RWPE2 (cell line): ENCODE measurements at regions not wholly inside any gene's neighbourhood (a gene's known extent, or its start where the extent isn't known, plus 50 kb on each side); places are given as distances from the start of the nearest gene placed in this dataset.

ENCODE experiments used
- ATAC-seq: fragments of 200-7000 bp; cut with Tn5 transposase; 3 replicates; pipeline ENCODE4 v1.9.1; 2021; ENCODE audit warnings: low read depth
- DNase-seq: peaks from one replicate; pipeline ENCODE4 v3.0.0-alpha.2; 2020; ENCODE audit warnings: low spot score
- H3K27ac ChIP-seq: fragments of 450-650 bp; 2 replicates; pipeline ENCODE4 v1.5.1; 2017; ENCODE audit warnings: mild to moderate bottlenecking; ENCODE audit not compliant: poor library complexity, severe bottlenecking
- H3K27me3 ChIP-seq: fragments of 250-450 bp; sonication (Bioruptor Pico); 2 replicates; pipeline ENCODE4 v1.5.1; 2021; ENCODE audit warnings: mild to moderate bottlenecking, moderate library complexity; ENCODE audit not compliant: insufficient read depth, poor library complexity, severe bottlenecking
- H3K36me3 ChIP-seq: fragments of 250-450 bp; sonication (Bioruptor Pico); 2 replicates; pipeline ENCODE4 v1.5.1; 2020; ENCODE audit warnings: low read depth, mild to moderate bottlenecking, moderate library complexity
- H3K4me1 ChIP-seq: fragments of 250-450 bp; sonication (Bioruptor Pico); 2 replicates; pipeline ENCODE4 v1.5.1; 2021; ENCODE audit warnings: mild to moderate bottlenecking, moderate library complexity; ENCODE audit not compliant: insufficient read depth, poor library complexity, severe bottlenecking
- H3K4me3 ChIP-seq: fragments of 250-450 bp; sonication (Bioruptor Pico); 2 replicates; pipeline ENCODE4 v1.5.1; 2021; ENCODE audit warnings: mild to moderate bottlenecking, moderate library complexity; ENCODE audit not compliant: severe bottlenecking
- H3K9me3 ChIP-seq: fragments of 250-450 bp; sonication (Bioruptor Pico); 2 replicates; pipeline ENCODE4 v1.5.1; 2021; ENCODE audit warnings: mild to moderate bottlenecking, moderate library complexity; ENCODE audit not compliant: severe bottlenecking
- TF ChIP-seq, protein P1 (sequence below): fragments of 450-650 bp; IDR thresholded peaks from one replicate; pipeline ENCODE4 v1.5.1; 2017; ENCODE audit warnings: mild to moderate bottlenecking, moderate library complexity; ENCODE audit not compliant: poor library complexity, severe bottlenecking

DNA sequence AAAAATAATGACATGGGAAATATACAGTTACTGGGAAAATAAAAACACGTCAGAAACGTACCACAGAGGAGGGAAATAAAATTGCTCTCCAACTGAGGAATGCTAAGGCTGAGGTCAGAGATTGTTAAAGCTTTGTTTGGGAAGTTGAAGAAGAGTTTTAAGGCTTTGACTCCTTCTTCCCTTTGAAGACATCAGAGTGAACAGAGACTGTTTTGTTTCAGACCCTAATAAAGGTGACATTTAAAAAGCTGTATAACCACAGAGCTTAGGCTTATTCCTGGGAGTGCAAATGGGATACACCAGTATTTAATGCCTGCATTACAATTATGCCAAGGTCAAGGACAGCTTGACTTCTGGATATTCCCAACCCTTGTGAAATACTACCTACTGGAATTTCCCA lies 102.8 kb downstream of the TRIML1 start:
- DNase-seq = no peak
- ATAC-seq = no peak
- Histone ChIP-seq H3K27me3 (no peaks in the 10 kb centered on the region), H3K9me3 (no peaks in the 10 kb centered on the region), H3K4me1 (no peaks in the 10 kb centered on the region), H3K4me3 (no peak overlapping the region), H3K27ac (no peak overlapping the region), H3K36me3 (no peaks in the 10 kb centered on the region)
- TF ChIP-seq, protein P1, sequence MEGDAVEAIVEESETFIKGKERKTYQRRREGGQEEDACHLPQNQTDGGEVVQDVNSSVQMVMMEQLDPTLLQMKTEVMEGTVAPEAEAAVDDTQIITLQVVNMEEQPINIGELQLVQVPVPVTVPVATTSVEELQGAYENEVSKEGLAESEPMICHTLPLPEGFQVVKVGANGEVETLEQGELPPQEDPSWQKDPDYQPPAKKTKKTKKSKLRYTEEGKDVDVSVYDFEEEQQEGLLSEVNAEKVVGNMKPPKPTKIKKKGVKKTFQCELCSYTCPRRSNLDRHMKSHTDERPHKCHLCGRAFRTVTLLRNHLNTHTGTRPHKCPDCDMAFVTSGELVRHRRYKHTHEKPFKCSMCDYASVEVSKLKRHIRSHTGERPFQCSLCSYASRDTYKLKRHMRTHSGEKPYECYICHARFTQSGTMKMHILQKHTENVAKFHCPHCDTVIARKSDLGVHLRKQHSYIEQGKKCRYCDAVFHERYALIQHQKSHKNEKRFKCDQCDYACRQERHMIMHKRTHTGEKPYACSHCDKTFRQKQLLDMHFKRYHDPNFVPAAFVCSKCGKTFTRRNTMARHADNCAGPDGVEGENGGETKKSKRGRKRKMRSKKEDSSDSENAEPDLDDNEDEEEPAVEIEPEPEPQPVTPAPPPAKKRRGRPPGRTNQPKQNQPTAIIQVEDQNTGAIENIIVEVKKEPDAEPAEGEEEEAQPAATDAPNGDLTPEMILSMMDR = no peak

DNA sequence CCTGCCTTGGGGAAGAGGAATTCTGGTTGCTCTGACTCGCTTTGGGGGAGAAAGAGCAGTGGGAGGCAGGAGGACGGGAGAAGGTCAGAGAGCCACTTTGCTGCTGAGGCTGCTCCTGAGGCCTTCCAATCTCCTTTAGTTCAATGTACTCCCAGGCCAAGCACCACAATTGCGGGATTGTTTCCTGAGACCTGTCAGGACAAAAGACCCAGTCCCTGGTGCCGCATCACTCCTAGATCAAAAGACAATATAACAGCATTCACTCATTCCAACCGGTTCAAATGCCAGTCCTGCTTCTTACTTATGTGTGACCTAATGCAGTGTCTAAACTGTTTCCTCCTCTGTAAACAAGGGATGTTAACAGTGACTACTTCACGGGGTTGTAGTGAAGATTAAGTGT lies 106.4 kb downstream of the TRIML1 start:
- no peak overlapping the region for H3K4me3 ChIP-seq
- H3K27ac ChIP-seq = no peak overlapping the region
- no peaks in the 10 kb centered on the region for H3K27me3 ChIP-seq
- TF ChIP-seq, protein P1 = no peak
- ATAC-seq (no peak), DNase-seq (no peak)
- H3K4me1 ChIP-seq = no peaks in the 10 kb centered on the region
- no peaks in the 10 kb centered on the region for H3K36me3 ChIP-seq
- H3K9me3 ChIP-seq = no peaks in the 10 kb centered on the region

DNA sequence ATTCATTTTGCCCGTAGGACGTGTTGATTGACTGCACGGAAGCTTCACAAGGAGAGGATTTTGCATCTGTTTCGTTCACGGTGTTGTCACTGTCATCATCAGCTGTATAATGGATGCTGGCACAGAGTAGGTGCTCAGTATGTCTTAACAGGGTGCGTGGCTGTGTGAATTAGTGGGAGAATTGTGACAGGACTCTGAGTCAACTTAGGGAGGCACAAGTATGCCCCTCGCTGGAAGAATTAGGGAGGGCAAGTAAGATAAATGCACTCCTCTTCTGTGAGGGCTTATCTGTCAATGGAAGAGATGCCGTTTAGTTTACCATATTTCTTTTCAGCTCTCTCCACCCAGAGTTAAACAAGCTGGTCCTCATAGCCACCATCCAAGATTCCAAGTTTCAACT lies 107.2 kb downstream of the TRIML1 start:
- DNase-seq (no peak), ATAC-seq (no peak)
- Histone ChIP-seq H3K27me3 (no peaks in the 10 kb centered on the region), H3K4me3 (no peak overlapping the region), H3K36me3 (no peaks in the 10 kb centered on the region), H3K27ac (no peak overlapping the region), H3K9me3 (no peaks in the 10 kb centered on the region), H3K4me1 (no peaks in the 10 kb centered on the region)
- TF ChIP-seq, protein P1 = no peak

DNA sequence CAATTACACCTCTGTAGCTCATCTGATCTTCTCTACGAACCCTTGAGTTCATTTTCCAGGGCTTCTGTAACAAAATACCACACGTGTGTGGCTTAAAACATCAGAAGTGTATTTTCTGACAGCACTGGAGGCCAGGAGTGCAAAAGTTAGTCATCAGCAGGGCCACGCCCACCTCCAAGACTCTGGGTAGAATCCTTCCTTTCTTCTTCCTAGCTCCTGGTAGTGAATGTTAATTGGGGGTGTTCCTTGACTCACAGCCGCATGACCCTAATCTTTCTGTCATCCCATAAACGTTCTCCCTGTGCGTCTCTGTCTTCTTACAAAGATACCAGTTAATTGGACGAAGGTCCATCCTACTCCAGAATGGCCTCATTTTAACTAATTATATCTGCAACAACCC lies 115.0 kb downstream of the TRIML1 start:
- no peaks in the 10 kb centered on the region for H3K27me3 ChIP-seq
- no peak overlapping the region for H3K4me3 ChIP-seq
- H3K27ac ChIP-seq = no peak overlapping the region
- ATAC-seq = no peak
- H3K9me3 ChIP-seq = no peaks in the 10 kb centered on the region
- DNase-seq = no peak
- no peaks in the 10 kb centered on the region for H3K36me3 ChIP-seq
- TF ChIP-seq, protein P1 = no peak
- H3K4me1 ChIP-seq = no peaks in the 10 kb centered on the region

DNA sequence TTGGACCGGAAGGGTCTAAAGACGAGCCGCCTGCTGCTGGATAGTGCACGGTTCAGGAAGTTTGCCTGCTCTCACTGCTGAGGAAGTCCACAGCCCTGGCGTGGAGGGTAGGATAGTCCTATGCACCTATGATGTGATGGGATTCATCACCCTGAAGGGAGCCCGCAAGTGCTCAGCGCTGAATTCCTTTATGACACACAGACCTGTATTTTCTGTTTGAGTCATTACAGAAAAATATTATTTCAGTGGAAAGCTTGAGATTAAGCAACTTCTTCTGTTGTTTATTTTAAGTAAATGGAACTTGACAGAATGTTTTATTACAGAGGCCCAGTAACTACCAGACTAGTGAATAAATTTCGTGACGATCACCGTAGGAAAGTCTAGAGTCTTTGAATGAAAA lies 123.2 kb downstream of the TRIML1 start:
- ATAC-seq (peak; percentile 97), DNase-seq (no peak)
- H3K9me3 ChIP-seq = no peaks in the 10 kb centered on the region
- no peaks in the 10 kb centered on the region for H3K36me3 ChIP-seq
- TF ChIP-seq, protein P1 = no peak
- no peaks in the 10 kb centered on the region for H3K4me1 ChIP-seq
- no peak overlapping the region for H3K4me3 ChIP-seq
- no peaks in the 10 kb centered on the region for H3K27me3 ChIP-seq
- no peak overlapping the region for H3K27ac ChIP-seq
